ENCODE measurements at regions not wholly inside any gene's neighbourhood (a gene's known extent, or its start where the extent isn't known, plus 50 kb on each side); places are given as distances from the start of the nearest gene placed in this dataset.

DNA sequence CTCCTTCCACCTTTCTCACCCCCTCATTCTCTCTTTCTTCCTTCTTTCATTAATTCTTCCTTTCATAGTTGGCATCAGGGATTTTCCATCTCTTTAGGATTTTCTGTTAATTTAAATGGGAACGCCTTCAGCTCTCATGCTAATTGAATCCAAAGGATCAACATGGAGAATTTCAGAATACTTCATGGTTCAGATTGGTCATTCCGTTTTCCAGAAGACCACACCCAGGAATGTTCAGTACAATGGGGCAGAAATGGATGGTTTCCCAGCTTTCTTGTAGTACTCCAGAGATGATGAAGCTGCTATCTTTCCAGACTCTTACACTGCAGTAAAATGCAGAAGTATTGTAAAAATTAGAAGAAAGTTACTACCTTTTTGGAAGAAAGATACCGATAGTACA is 440.0 kb downstream of the DAD1 start:
- WGBS, 2 experiments (ENCODE audit: extremely low coverage in 1 of 2, insufficient coverage in 1 of 2, insufficient read length in 1 of 2, insufficient replicate concordance in 2 of 2, low coverage in 1 of 2, low lambda C conversion rate in 2 of 2, missing lambda C conversion rate in 1 of 2), result 91% methylated on average over 3 of the region's 3 CpGs; no CpG with 5 or more reads in 1 of the 2 experiments
- Histone ChIP-seq H4K5ac (ENCODE audit: insufficient read length, low read depth, low read length) (no peak overlapping the region), H3K23me2 (ENCODE audit: low read depth, low read length) (no peaks in the 10 kb centered on the region; the same call in 1 of the 2 replicates), H3K79me1 (ENCODE audit: low read depth, low read length) (no peaks in the 10 kb centered on the region), H3K9ac (replicated peaks in 1 of 4; ENCODE audit: extremely low read depth in 1 of 4, low read depth in 3 of 4, low read length in 3 of 4) (no peak overlapping the region), H3K14ac (ENCODE audit: insufficient read length) (no peak overlapping the region), H3K36me3 (ENCODE audit: control insufficient read depth in 2 of 4, insufficient read depth in 4 of 4, low read length in 3 of 4) (no peaks in the 10 kb centered on the region), H3K9me3 (ENCODE audit: insufficient read depth in 2 of 2, low read depth in 1 of 2, low read length in 1 of 2) (peaks cover 18% of the 10 kb centered on the region in 2 experiments), H3K4ac (replicated peaks; ENCODE audit: insufficient read length, low read depth, low read length) (no peak overlapping the region), H3K27ac (ENCODE audit: low read depth, low read length) (no peak overlapping the region), H2AK5ac (ENCODE audit: low read depth, low read length) (no peak overlapping the region), H3K56ac (replicated peaks; ENCODE audit: insufficient read length, low read depth, low read length) (no peak overlapping the region), H2BK5ac (ENCODE audit: low read depth, low read length) (no peak overlapping the region), H2AFZ (ENCODE audit: low read length) (no peak overlapping the region), H2BK120ac (replicated peaks; ENCODE audit: low read depth, low read length) (no peak overlapping the region), H3K27me3 (replicated peaks in 1 of 4; ENCODE audit: control insufficient read depth in 3 of 4, extremely low read depth in 1 of 4, insufficient read depth in 3 of 4, low read length in 3 of 4) (no peaks in the 10 kb centered on the region), H3K4me1 (replicated peaks in 1 of 4; ENCODE audit: control insufficient read depth in 3 of 4, insufficient read depth in 4 of 4, low read length in 3 of 4) (no peaks in the 10 kb centered on the region), H2BK15ac (ENCODE audit: low read length) (no peak overlapping the region), H3K4me3 (ENCODE audit: extremely low read depth in 1 of 4, insufficient read depth in 2 of 4, low read depth in 3 of 4, low read length in 4 of 4) (no peak overlapping the region), H4K8ac (ENCODE audit: extremely low read depth, insufficient read depth, low read length) (no peak overlapping the region), H3K79me2 (ENCODE audit: control insufficient read depth in 1 of 2, insufficient read depth in 2 of 2, low read length in 2 of 2) (no peaks in the 10 kb centered on the region), H3K23ac (ENCODE audit: insufficient read length) (no peak overlapping the region), H2BK12ac (ENCODE audit: low read depth, low read length) (no peak overlapping the region), H4K20me1 (replicated peaks in 1 of 2; ENCODE audit: control insufficient read depth in 1 of 2, insufficient read depth in 2 of 2, low read length in 2 of 2) (no peaks in the 10 kb centered on the region), H4K91ac (replicated peaks; ENCODE audit: insufficient read length, low read length) (no peak overlapping the region), H3K4me2 (ENCODE audit: insufficient read depth in 1 of 2, low read depth in 2 of 2, low read length in 2 of 2) (no peak overlapping the region), H3K18ac (ENCODE audit: extremely low read depth, low read length) (no peak overlapping the region), H2BK20ac (ENCODE audit: low read length) (no peak overlapping the region)
- ChIA-PET CTCF (ENCODE audit: partially characterized antibody) (interaction anchor here (0.8 to 3.3 kb wide), 5 partner anchors 9 to 358 kb away, joined by 3 to 13 read pairs (median 3); no protein-coding TSS in a partner anchor), POLR2A (ENCODE audit: partially characterized antibody) (no interaction called here)
- FAIRE-seq (no peak), DNase-seq (ENCODE audit: low read depth in 1 of 2, low spot score in 2 of 2) (no peak)
- no peak for TF ChIP-seq KDM4A (IDR thresholded peaks at IDR 0.05; ENCODE audit: low read depth, low read length, severe bottlenecking)
- TF ChIP-seq, protein P1, sequence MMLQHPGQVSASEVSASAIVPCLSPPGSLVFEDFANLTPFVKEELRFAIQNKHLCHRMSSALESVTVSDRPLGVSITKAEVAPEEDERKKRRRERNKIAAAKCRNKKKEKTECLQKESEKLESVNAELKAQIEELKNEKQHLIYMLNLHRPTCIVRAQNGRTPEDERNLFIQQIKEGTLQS (IDR thresholded peaks at IDR 0.05; ENCODE audit: insufficient read depth, low read depth, low read length), result no peak
- TF ChIP-seq ZNF274 (IDR thresholded peaks at IDR 0.05; ENCODE audit: borderline replicate concordance, extremely low read depth, low read length), result no peak
- TF ChIP-seq RBBP5 (IDR thresholded peaks at IDR 0.05; ENCODE audit: borderline replicate concordance, low read depth, low read length), result no peak
- TF ChIP-seq, protein P2, sequence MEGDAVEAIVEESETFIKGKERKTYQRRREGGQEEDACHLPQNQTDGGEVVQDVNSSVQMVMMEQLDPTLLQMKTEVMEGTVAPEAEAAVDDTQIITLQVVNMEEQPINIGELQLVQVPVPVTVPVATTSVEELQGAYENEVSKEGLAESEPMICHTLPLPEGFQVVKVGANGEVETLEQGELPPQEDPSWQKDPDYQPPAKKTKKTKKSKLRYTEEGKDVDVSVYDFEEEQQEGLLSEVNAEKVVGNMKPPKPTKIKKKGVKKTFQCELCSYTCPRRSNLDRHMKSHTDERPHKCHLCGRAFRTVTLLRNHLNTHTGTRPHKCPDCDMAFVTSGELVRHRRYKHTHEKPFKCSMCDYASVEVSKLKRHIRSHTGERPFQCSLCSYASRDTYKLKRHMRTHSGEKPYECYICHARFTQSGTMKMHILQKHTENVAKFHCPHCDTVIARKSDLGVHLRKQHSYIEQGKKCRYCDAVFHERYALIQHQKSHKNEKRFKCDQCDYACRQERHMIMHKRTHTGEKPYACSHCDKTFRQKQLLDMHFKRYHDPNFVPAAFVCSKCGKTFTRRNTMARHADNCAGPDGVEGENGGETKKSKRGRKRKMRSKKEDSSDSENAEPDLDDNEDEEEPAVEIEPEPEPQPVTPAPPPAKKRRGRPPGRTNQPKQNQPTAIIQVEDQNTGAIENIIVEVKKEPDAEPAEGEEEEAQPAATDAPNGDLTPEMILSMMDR (IDR thresholded peaks at IDR 0.05; ENCODE audit: control extremely low read depth in 1 of 3, insufficient read depth in 1 of 3, low read depth in 1 of 3, low read length in 3 of 3), result no peak
